ENCODE measurements at regions not wholly inside any gene's neighbourhood (a gene's known extent, or its start where the extent isn't known, plus 50 kb on each side); places are given as distances from the start of the nearest gene placed in this dataset.

- H3K4me3 ChIP-seq, result peak overlapping the region in 1 of 10 experiments; percentile 7; a peak in 1 of 20 replicates
- H3K27ac ChIP-seq, result peak overlapping the region; percentile 81 to 95 (median 90)
- peak overlapping the region; percentile 72 to 86 (median 79) for H3K4me2 ChIP-seq
These were observed 121.2 kb upstream of the CXCR4 start for GRCh38 chr2:136239079-136239685.

GRCh38 chr2:136238286-136239078 lies 120.5 kb upstream of the CXCR4 start:
- H3K4me2 ChIP-seq, result peak overlapping the region; percentile 72 to 86 (median 79)
- peaks cover 0 to 6% (median 0%) of the 10 kb centered on the region in 11 experiments; a peak in 3 of 22 replicates for H3K9me3 ChIP-seq (replicated peaks in 1 of 11)
- no peaks in the 10 kb centered on the region for H3K36me3 ChIP-seq
- H3K27ac ChIP-seq, result peak overlapping the region; percentile 81 to 95 (median 90)
- peak overlapping the region; percentile 71 to 83 (median 77) for H3K9ac ChIP-seq
- no peaks in the 10 kb centered on the region for H3K27me3 ChIP-seq
- H3K4me1 ChIP-seq, result peaks cover 67 to 92% (median 78%) of the 10 kb centered on the region in 10 experiments
- H4K20me1 ChIP-seq, result no peaks in the 10 kb centered on the region
- H3K4me3 ChIP-seq, result peak overlapping the region in 6 of 10 experiments; percentile 5 to 48 (median 14); a peak in 9 of 20 replicates
- peak in 2 of 11 experiments; percentile 31 to 77; a peak in 2 of 22 replicates for TF ChIP-seq Cebpa-rat (IDR thresholded peaks at IDR 0.05)

More at GRCh38 chr2:136239079-136239685, 121.2 kb upstream of the CXCR4 start:
- 0 out of 22 replicates have a peak, but pooled peaks of 1 of the 11 experiments have one; percentile 1 for TF ChIP-seq Cebpa-rat (IDR thresholded peaks at IDR 0.05)
- Histone ChIP-seq H3K9me3 (replicated peaks in 1 of 11) (peaks cover 0 to 6% (median 0%) of the 10 kb centered on the region in 11 experiments; a peak in 3 of 22 replicates), H3K4me1 (peaks cover 72 to 96% (median 83%) of the 10 kb centered on the region in 10 experiments), H3K9ac (peak overlapping the region; percentile 71 to 83 (median 77)), H3K36me3 (no peaks in the 10 kb centered on the region), H3K27me3 (no peaks in the 10 kb centered on the region), H4K20me1 (no peaks in the 10 kb centered on the region)

GRCh38 chr2:136236019-136236418 lies 118.1 kb upstream of the CXCR4 start:
- TF ChIP-seq Cebpa-rat (IDR thresholded peaks at IDR 0.05), result no peak
- H3K27me3 ChIP-seq, result no peaks in the 10 kb centered on the region
- H3K27ac ChIP-seq, result peak overlapping the region in 7 of 11 experiments; percentile 8 to 94 (median 90); a peak in 9 of 22 replicates
- peak overlapping the region; percentile 7 to 85 (median 79); a peak in 21 of 22 replicates for H3K4me2 ChIP-seq
- peaks cover 0 to 6% (median 0%) of the 10 kb centered on the region in 11 experiments; a peak in 3 of 22 replicates for H3K9me3 ChIP-seq (replicated peaks in 1 of 11)
- no peak overlapping the region for H3K9ac ChIP-seq
- peaks cover 65 to 92% (median 74%) of the 10 kb centered on the region in 10 experiments for H3K4me1 ChIP-seq
- H4K20me1 ChIP-seq, result no peaks in the 10 kb centered on the region
- no peaks in the 10 kb centered on the region for H3K36me3 ChIP-seq
- no peak overlapping the region for H3K4me3 ChIP-seq

GRCh38 chr2:136235546-136235945 lies 117.6 kb upstream of the CXCR4 start:
- no peak overlapping the region for H3K27ac ChIP-seq
- no peaks in the 10 kb centered on the region for H4K20me1 ChIP-seq
- TF ChIP-seq Cebpa-rat (IDR thresholded peaks at IDR 0.05), result no peak
- H3K9ac ChIP-seq, result no peak overlapping the region
- H3K36me3 ChIP-seq, result no peaks in the 10 kb centered on the region
- peak overlapping the region in 4 of 11 experiments; percentile 37 to 83 (median 78); a peak in 3 of 22 replicates for H3K4me2 ChIP-seq
- H3K4me3 ChIP-seq, result no peak overlapping the region
- H3K27me3 ChIP-seq, result no peaks in the 10 kb centered on the region
- H3K4me1 ChIP-seq, result peaks cover 63 to 87% (median 69%) of the 10 kb centered on the region in 10 experiments
- H3K9me3 ChIP-seq (replicated peaks in 1 of 11), result peaks cover 0 to 6% (median 0%) of the 10 kb centered on the region in 11 experiments; a peak in 3 of 22 replicates

- no peak for TF ChIP-seq Cebpa-rat (IDR thresholded peaks at IDR 0.05)
- H3K4me3 ChIP-seq, result no peak overlapping the region
- H3K36me3 ChIP-seq, result no peaks in the 10 kb centered on the region
- H3K9ac ChIP-seq, result no peak overlapping the region
- peaks cover 50 to 74% (median 56%) of the 10 kb centered on the region in 10 experiments for H3K4me1 ChIP-seq
- H3K27me3 ChIP-seq, result no peaks in the 10 kb centered on the region
- no peaks in the 10 kb centered on the region for H4K20me1 ChIP-seq
- peaks cover 0 to 13% (median 6%) of the 10 kb centered on the region in 11 experiments; a peak in 12 of 22 replicates for H3K9me3 ChIP-seq (replicated peaks in 1 of 11)
- H3K27ac ChIP-seq, result no peak overlapping the region
- H3K4me2 ChIP-seq, result peak overlapping the region in 2 of 11 experiments; percentile 11 to 12; a peak in 2 of 22 replicates
These were observed 116.3 kb upstream of the CXCR4 start for GRCh38 chr2:136234261-136234660.

GRCh38 chr2:136233298-136233697 lies 115.3 kb upstream of the CXCR4 start:
- Histone ChIP-seq H3K27ac (0 out of 22 replicates have a peak overlapping the region, but pooled peaks of 1 of the 11 experiments have one; percentile 25), H3K4me2 (peak overlapping the region in 10 of 11 experiments; percentile 21 to 77 (median 56); a peak in 19 of 22 replicates), H3K4me1 (peaks cover 43 to 65% (median 48%) of the 10 kb centered on the region in 10 experiments), H4K20me1 (no peaks in the 10 kb centered on the region), H3K36me3 (no peaks in the 10 kb centered on the region), H3K4me3 (no peak overlapping the region), H3K27me3 (no peaks in the 10 kb centered on the region), H3K9ac (no peak overlapping the region), H3K9me3 (replicated peaks in 1 of 11) (peaks cover 0 to 16% (median 7%) of the 10 kb centered on the region in 11 experiments; a peak in 12 of 22 replicates)
- no peak for TF ChIP-seq Cebpa-rat (IDR thresholded peaks at IDR 0.05)

- H3K27me3 ChIP-seq, result no peaks in the 10 kb centered on the region
- H3K4me3 ChIP-seq, result no peak overlapping the region
- H4K20me1 ChIP-seq, result no peaks in the 10 kb centered on the region
- peak overlapping the region in 3 of 11 experiments; percentile 4 to 7 (median 4); a peak in 3 of 22 replicates for H3K9ac ChIP-seq
- no peaks in the 10 kb centered on the region for H3K36me3 ChIP-seq
- peaks cover 0 to 16% (median 7%) of the 10 kb centered on the region in 11 experiments; a peak in 12 of 22 replicates for H3K9me3 ChIP-seq (replicated peaks in 1 of 11)
- TF ChIP-seq Cebpa-rat (IDR thresholded peaks at IDR 0.05), result no peak
- peak overlapping the region; percentile 26 to 77 (median 56) for H3K4me2 ChIP-seq
- peaks cover 36 to 58% (median 41%) of the 10 kb centered on the region in 10 experiments for H3K4me1 ChIP-seq
- H3K27ac ChIP-seq, result peak overlapping the region in 4 of 11 experiments; percentile 0 to 34 (median 16); a peak in 4 of 22 replicates
These were observed 114.7 kb upstream of the CXCR4 start for GRCh38 chr2:136232456-136233172.

- Histone ChIP-seq H3K4me1 (peaks cover 30 to 56% (median 39%) of the 10 kb centered on the region in 10 experiments), H3K9ac (no peak overlapping the region), H3K9me3 (replicated peaks in 1 of 11) (peaks cover 0 to 16% (median 7%) of the 10 kb centered on the region in 11 experiments; a peak in 12 of 22 replicates), H3K36me3 (no peaks in the 10 kb centered on the region), H4K20me1 (no peaks in the 10 kb centered on the region), H3K4me2 (no peak overlapping the region), H3K4me3 (no peak overlapping the region), H3K27ac (no peak overlapping the region), H3K27me3 (no peaks in the 10 kb centered on the region)
- no peak for TF ChIP-seq Cebpa-rat (IDR thresholded peaks at IDR 0.05)
These were observed 112.5 kb upstream of the CXCR4 start for GRCh38 chr2:136230464-136230863.

Data from BLaER1 treated with 17β-estradiol and CSF1 and Interleukin-3, amounts not matched to agents 10 nM and 100 nM (cell line).